Progenitor cell of endocrine pancreas (in vitro differentiated cells): ENCODE measurements at regions not wholly inside any gene's neighbourhood (a gene's known extent, or its start where the extent isn't known, plus 50 kb on each side); places are given as distances from the start of the nearest gene placed in this dataset.
A peak's percentile ranks its signal among the peaks of the same experiment; 100 is the strongest.

Experiments
- DNase-seq: peaks from one replicate; pipeline ENCODE4 v3.0.0; 2021; ENCODE audit warnings: low spot score; ENCODE audit not compliant: unreplicated experiment
- H3K27ac Mint-ChIP-seq: 2 replicates; pipeline ENCODE4 v1.8.0; 2021; ENCODE audit warnings: mild to moderate bottlenecking, moderate library complexity, mixed read lengths
- H3K27me3 Mint-ChIP-seq: 2 replicates; pipeline ENCODE4 v1.8.0; 2021; ENCODE audit warnings: mixed read lengths
- H3K36me3 Mint-ChIP-seq: 2 replicates; pipeline ENCODE4 v1.8.0; 2022; ENCODE audit warnings: mixed read lengths; ENCODE audit not compliant: insufficient read depth
- H3K4me1 Mint-ChIP-seq: 2 replicates; pipeline ENCODE4 v1.8.0; 2021; ENCODE audit warnings: low read depth, mixed read lengths
- H3K4me3 Mint-ChIP-seq: 2 replicates; pipeline ENCODE4 v1.8.0; 2021; ENCODE audit warnings: low read depth, mild to moderate bottlenecking, moderate library complexity, mixed read lengths
- H3K9me3 Mint-ChIP-seq: 2 replicates; pipeline ENCODE4 v1.8.0; 2021; ENCODE audit warnings: low read depth, mixed read lengths
- TF ChIP-seq, protein P1 (sequence below): fragments of 200-600 bp; sonication (generic); IDR thresholded peaks from one replicate; pipeline ENCODE4 v1.5.0; 2021; ENCODE audit warnings: antibody characterized with exemption, mild to moderate bottlenecking; ENCODE audit not compliant: unreplicated experiment

DNA sequence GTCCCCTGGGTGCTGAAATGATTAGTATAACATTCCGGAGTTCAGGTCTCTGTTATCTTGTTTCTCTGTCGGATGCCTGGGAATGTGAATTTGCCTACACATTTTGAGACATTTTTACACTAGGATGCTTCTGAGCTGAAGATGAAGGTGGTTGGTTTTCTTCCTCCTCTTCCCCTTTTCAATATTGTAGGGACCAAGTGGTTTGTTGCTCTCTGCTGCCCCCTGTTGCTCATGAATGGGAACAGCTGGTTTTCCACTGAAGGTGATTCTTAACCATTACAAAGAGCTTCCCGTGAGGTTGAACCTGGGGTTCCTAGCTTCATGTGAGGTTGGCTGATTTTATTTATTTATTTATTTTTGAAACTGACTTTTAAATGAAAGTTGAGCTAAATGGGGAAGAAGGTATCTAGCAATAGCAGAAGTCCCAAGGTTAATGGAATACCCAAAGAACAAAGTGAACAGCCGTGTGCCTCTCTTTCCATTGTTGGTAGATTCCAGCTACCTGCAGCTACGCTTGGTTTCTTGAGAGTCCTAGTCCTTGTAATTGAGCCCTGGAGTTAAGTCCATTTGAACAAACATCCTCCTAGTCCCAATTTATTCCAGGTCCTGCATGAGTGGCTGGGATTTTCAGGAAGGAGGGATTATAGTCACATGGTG, 983.9 kb upstream of the EEF2KMT start:
- H3K27me3 Mint-ChIP-seq, result peaks cover 14% of the 10 kb centered on the region
- no peak overlapping the region for H3K4me3 Mint-ChIP-seq
- peak; percentile 53 for DNase-seq
- no peaks in the 10 kb centered on the region for H3K9me3 Mint-ChIP-seq
- no peaks in the 10 kb centered on the region for H3K4me1 Mint-ChIP-seq
- TF ChIP-seq, protein P1, sequence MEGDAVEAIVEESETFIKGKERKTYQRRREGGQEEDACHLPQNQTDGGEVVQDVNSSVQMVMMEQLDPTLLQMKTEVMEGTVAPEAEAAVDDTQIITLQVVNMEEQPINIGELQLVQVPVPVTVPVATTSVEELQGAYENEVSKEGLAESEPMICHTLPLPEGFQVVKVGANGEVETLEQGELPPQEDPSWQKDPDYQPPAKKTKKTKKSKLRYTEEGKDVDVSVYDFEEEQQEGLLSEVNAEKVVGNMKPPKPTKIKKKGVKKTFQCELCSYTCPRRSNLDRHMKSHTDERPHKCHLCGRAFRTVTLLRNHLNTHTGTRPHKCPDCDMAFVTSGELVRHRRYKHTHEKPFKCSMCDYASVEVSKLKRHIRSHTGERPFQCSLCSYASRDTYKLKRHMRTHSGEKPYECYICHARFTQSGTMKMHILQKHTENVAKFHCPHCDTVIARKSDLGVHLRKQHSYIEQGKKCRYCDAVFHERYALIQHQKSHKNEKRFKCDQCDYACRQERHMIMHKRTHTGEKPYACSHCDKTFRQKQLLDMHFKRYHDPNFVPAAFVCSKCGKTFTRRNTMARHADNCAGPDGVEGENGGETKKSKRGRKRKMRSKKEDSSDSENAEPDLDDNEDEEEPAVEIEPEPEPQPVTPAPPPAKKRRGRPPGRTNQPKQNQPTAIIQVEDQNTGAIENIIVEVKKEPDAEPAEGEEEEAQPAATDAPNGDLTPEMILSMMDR, result peak; percentile 87
- H3K27ac Mint-ChIP-seq, result no peak overlapping the region
- no peaks in the 10 kb centered on the region for H3K36me3 Mint-ChIP-seq

- Mint-ChIP-seq H3K4me1 (no peaks in the 10 kb centered on the region), H3K36me3 (no peaks in the 10 kb centered on the region), H3K27ac (no peak overlapping the region), H3K9me3 (peaks cover 4% of the 10 kb centered on the region), H3K4me3 (no peak overlapping the region), H3K27me3 (peaks cover 11% of the 10 kb centered on the region)
- no peak for DNase-seq
- TF ChIP-seq, protein P1, result no peak
These were observed 979.0 kb upstream of the EEF2KMT start for GRCh38 chr16:6076631-6077030.

GRCh38 chr16:6068063-6068462, 970.5 kb upstream of the EEF2KMT start:
- TF ChIP-seq, protein P1, result no peak
- no peak overlapping the region for H3K27ac Mint-ChIP-seq
- H3K36me3 Mint-ChIP-seq, result no peaks in the 10 kb centered on the region
- no peak overlapping the region for H3K4me3 Mint-ChIP-seq
- H3K4me1 Mint-ChIP-seq, result peaks cover 13% of the 10 kb centered on the region
- H3K27me3 Mint-ChIP-seq, result no peaks in the 10 kb centered on the region
- H3K9me3 Mint-ChIP-seq, result peaks cover 5% of the 10 kb centered on the region
- no peak for DNase-seq

DNA sequence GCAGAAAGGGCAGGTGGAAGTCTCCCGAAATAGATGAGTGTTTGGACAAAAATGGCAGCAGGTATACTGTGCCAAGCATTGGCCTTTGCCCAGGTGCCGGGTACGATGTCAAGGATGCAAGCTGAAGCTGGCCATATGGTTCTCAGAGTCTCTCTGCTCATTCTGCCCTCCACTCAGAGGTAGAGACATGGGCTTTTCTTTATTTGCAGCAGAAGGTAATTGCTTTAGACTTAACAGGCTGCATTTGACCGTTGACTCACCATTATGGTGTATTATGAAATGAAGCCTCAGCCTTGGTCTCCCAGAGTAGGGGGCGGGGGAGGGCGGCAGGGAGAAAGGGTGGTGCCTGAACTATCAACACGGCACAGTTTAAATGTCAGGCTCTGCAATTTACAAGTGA, 969.1 kb upstream of the EEF2KMT start:
- H3K27ac Mint-ChIP-seq, result no peak overlapping the region
- no peaks in the 10 kb centered on the region for H3K36me3 Mint-ChIP-seq
- H3K4me3 Mint-ChIP-seq, result no peak overlapping the region
- H3K27me3 Mint-ChIP-seq, result no peaks in the 10 kb centered on the region
- H3K9me3 Mint-ChIP-seq, result peaks cover 1% of the 10 kb centered on the region
- no peak for DNase-seq
- peaks cover 13% of the 10 kb centered on the region for H3K4me1 Mint-ChIP-seq
- TF ChIP-seq, protein P1, result no peak

DNA sequence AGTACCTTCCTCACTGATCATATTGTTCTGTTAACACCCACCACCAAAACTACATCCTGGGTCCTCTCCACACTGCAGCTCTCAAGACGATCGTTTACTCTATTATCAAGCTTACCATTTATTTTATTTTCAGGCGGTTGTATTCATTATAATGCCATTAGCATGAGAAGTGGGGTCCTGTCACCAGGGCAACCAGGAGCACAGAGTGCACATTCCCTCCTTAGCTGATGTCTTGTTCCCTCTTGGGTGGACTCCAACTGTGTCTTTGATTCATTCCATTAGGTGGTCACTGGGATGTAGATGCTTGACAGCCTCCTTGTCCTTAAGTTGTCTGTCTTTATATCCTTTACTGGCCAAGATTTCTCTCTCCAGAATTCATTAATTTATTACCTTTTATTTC, 965.9 kb upstream of the EEF2KMT start:
- TF ChIP-seq, protein P1, result no peak
- no peak overlapping the region for H3K4me3 Mint-ChIP-seq
- peaks cover 8% of the 10 kb centered on the region for H3K4me1 Mint-ChIP-seq
- no peak for DNase-seq
- H3K9me3 Mint-ChIP-seq, result no peaks in the 10 kb centered on the region
- no peaks in the 10 kb centered on the region for H3K36me3 Mint-ChIP-seq
- no peak overlapping the region for H3K27ac Mint-ChIP-seq
- H3K27me3 Mint-ChIP-seq, result peaks cover 3% of the 10 kb centered on the region
